Skeletal muscle cell (primary cell): ENCODE measurements at regions not wholly inside any gene's neighbourhood (a gene's known extent, or its start where the extent isn't known, plus 50 kb on each side); places are given as distances from the start of the nearest gene placed in this dataset.
"Not testable (repeated sequence)": the region's sequence is repeated elsewhere in the genome, so short reads cannot be mapped to it uniquely, and the experiment has no call there.

Experiments
- DNase-seq: peaks from one replicate; pipeline ENCODE4 v3.0.0-alpha.2; 2010; ENCODE audit warnings: low read depth
- H3K4me3 ChIP-seq: 2 replicates; pipeline ENCODE4 v1.5.1; 2011; ENCODE audit warnings: low read depth, mild to moderate bottlenecking, control low read depth, low read length, moderate library complexity

DNA sequence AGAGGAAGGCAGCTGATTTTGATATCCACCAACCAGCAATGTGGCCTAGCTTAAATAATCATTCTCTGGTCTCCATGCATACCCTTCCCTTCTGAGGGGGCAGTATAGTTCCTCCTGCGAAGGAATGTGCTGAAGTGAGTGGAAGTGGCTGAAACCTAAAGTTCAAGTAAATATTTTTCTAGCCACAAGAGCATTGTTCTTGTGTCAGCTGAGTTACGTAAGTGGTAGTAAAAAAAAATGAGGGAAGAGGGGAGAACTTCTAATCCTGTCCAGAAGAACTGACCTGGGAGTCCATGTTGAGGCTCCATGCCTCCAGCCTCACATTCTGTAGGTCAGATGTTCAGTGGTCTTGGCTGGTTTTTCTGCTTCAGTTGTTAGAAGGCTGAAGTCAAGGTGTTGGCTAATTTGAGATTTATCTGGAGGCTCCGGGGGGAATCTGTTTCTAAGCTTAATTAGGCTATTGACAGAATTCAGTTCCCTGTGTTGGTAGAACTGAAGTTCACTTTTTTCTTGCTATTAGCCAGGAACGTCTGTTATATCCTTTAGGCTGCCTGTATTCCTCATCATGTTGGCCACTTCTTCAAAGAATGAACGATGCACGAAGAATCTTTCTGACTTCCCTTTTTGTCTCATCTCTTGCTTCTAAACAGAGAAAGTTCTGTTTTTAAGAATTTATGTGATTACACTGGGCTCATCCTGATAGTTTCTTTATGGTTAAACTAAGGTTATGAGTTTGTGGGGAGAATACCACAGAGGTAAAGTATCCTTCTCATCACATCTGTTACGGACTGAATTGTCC lies 207.1 kb upstream of the PRSS16 start:
- DNase-seq, result no peak
- no peak overlapping the region for H3K4me3 ChIP-seq

DNA sequence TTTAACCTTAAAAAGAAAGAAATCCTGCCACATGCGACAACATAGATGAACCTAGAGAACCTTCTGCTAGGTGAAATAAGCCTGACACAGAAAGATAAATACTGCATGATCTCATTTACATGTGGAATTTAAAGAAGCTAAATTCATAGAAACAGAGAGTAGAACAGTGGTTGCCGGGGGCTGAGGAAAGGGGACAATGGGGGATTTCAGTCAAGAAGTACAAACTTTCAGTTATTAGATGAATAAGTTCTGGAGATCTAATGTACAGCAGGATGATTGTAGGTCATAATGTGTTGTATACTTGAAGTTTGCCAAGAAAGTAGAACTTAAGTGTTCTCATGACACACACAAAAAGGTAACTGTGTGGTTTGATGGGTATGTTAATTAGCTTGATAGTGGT lies 204.3 kb upstream of the PRSS16 start:
- DNase-seq, result no peak
- H3K4me3 ChIP-seq, result no peak overlapping the region

DNA sequence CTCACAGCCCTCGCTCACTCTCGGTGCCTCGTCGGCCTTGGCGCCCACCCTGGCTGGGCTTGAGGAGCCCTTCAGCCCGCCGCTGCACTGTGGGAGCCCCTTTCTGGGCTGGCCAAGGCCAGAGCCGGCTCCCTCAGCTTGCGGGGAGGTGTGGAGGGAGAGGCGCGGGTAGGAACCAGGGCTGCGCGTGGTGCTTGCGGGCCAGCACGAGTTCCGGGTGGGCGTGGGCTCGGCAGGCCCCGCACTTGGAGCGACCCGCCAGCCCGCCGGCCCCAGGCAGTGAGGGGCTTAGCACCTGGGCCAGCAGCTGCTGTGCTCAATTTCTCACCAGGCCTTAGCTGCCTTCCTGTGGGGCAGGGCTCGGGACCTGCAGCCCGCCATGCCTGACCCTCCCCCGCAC lies 202.4 kb upstream of the PRSS16 start:
- DNase-seq, H3K4me3 ChIP-seq: not testable (repeated sequence)

DNA sequence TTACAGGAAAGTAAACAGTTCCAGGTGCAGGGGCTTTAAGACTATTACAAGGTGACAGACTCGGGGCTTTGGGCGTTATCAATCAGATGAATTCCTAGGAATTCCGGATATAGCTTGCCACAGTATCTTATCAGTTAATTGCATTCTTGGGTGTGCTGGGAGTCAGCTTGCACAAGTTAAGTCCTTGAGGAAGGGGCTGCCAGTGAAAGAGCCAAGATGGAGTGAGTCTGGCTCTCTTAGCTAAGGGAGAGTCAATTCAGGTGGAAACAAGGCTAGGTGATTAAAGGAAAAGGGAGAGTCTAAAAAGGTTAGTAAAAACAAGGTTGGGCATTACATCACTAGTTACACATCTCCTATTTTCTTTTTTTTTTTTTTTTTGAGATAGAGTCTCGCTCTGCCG lies 199.8 kb upstream of the PRSS16 start:
- DNase-seq, H3K4me3 ChIP-seq: not testable (repeated sequence)

DNA sequence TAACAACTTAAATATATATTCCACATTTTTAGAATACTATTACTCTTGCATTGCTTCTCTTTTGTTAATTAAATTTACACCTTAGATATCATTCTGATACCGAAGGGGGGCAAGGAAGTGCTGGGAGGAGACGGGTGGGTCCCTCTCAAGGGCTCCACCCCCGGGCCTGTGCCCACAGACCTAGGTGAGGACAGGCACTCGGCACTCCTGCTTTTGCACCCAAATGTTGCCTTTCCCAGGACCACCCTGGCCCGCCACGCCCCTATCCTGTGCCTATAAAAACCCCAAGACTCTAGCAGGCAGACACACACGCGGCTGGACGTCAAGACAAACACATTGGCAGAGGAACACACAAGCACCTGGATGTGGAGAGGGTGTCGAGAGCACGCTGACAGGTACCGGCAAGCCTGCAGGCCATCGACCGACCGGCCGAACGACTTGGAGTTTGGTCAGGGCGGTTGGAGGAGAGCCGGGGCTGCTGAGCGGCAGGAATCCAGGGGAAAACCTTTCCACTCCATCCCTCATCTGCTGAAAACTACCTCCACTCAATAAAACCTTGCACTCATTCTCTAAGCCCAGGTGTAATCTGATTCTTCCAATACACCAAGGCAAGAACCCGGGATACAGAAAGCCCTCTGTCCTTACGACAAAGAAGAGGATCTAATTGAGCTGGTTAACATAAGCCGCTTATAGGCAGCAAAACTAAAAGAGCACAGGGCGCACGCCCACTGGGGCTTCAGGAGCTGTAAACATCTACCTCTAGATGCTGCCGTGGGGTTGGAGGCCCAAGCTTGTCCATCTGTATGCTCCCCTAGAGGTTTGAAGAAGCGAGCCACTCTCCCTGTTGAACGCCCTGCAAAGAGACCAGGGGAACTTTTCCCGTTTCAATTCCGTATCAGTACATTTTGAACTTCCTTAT lies 197.4 kb upstream of the PRSS16 start:
- no peak overlapping the region for H3K4me3 ChIP-seq
- no peak for DNase-seq

DNA sequence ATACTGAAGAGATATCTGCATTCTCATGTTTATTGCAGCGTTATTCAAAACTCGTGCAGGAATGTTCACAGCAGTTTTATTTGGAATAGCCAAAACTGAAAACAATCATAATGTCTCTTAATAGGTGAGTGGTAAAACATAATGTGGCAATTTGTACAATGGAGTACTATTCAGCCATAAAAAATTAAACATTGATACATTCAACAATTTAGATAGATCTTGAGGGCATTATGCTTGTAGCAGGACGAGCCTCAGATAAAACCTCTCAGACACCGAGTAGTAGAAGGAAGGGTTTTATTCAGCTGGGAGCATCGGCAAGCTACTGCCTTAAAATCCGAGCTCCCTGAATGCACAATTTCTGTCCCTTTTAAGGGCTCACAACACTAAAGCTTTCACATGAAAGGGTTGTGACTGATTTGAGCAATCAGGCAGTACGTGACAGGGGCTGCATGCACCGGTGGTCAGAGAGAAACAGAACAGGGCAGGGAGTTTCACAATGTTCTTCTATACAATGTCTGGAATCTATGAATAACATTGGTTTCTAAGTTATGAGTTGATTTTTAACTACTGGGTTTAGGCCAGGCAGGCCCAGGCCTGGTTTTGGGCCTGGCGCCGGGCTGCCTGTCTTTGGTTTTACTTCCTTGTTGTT lies 195.3 kb upstream of the PRSS16 start:
- DNase-seq, H3K4me3 ChIP-seq: not testable (repeated sequence)

DNA sequence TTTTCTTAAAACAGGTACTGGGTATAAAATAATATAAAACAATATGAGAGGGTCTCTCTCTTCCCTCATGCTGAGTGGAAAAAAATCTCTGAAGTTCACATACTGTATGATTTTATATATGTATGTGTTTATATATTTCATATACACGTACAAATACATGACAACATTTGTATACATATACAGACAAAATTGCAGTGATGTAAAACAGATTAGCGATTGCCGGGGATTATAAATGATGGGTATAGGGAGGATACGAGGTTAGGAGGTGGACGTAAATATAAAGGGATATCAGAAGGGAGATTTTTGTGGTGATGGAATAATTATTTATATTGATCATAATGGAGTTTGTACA lies 194.8 kb upstream of the PRSS16 start:
- no peak for DNase-seq
- no peak overlapping the region for H3K4me3 ChIP-seq

DNA sequence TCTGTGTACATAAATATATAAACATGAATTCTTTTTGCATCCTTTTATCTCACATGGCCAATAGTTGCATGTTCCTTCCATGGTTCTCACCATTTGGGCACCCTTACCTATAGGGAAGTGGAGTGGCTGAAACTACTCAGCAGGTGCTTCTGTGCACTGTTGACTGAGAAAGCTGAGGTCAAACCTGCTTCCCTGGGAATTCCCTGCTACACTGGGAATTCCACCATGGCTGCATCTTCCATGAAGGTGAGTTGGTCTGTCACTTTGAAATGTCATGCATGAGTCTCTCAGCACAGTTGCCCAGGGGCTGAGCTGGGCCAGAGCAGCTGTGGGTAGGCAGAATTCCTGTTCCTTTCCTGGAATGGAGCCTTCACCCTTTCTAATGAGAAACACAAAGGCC lies 193.8 kb upstream of the PRSS16 start:
- H3K4me3 ChIP-seq, result no peak overlapping the region
- no peak for DNase-seq

DNA sequence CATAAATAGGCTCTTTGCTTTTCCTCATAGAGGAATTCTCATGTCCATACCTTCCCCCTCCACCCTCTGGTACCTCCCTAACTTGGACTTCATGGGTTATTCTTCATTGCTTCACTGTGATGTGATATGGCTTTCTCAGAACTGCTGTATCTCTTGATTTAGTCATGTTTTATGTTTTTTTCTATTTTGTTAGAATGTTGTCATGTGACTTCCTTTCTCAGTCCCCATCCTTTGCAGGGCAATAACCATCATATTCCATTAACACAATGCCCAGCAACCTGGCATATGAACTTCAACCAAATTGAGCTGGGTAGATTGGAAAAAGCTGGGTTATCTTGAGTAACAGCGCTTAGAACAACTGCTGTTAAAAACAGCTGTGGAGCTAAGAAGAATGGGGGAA lies 190.9 kb upstream of the PRSS16 start:
- DNase-seq, result no peak
- H3K4me3 ChIP-seq, result no peak overlapping the region

DNA sequence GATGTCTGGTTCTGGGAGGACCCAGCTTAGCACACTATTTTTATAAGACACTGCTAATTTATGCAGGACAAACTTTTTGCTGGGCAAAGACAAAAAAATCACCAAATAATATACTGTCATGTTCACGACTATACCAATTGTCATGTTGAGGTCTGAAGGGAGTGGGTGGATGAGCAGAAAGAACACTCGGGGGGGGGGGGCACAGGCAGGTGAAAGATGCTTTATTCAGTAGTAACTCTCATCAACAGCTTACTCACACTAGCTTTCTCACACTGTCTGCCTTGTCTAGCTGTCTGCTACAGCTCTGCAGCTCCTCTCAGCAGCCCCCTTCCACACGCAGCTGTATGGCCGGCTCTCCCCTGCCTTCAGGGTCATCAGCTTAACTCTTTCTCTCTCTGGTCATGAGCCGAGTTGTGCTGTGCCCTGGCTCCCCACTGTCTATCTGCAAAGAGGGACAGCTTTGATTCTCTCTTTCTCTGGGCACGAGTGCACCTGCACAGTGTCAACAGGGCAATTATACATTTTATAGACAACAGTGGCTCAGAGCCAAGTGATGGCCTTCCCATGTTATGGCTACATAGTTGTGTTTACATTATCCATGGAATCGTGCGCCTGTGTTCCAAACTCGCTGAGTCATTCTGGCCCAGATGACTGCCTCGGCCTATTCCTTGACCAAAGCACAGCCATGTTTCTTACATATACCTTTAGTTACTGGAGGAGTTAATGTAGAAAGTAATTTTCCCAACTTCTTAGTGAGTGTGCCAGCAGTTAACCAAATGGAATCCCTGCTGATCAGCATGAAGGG lies 187.7 kb upstream of the PRSS16 start:
- DNase-seq, result no peak
- H3K4me3 ChIP-seq, result no peak overlapping the region

DNA sequence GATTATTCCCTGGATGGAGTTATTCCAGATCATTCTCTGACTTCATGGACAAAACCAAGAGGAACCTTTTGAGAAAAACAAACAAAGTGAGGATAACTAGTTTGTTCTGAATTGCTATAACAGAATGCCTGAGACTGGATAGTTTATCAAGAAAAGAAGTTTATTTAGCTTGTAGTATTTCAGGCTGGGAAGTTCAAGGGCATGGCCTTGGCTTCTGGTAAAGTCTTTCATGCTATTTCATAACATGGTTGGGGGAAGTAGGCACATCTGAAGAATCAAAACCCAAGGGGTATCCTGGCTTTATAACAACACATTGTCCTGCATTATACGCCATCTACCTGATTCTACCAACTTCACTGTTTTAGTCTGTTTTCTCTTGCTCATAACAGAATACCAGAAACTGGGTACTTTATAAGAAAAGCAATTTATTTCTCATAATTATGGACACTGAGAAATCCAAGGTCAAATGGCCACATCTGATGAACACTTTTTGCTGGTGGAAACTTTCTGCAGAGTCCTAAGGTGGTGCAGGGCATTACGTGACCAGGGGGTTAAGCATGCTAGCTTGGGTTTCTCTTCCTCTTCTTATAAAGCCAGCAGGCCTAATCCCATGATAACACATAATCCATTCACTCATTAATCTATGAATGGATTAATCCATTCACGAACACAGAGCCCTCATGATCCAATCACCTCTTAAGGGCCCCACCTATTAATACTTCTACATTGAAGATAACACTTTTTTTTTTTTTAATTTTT lies 186.1 kb upstream of the PRSS16 start:
- DNase-seq, result no peak

DNA sequence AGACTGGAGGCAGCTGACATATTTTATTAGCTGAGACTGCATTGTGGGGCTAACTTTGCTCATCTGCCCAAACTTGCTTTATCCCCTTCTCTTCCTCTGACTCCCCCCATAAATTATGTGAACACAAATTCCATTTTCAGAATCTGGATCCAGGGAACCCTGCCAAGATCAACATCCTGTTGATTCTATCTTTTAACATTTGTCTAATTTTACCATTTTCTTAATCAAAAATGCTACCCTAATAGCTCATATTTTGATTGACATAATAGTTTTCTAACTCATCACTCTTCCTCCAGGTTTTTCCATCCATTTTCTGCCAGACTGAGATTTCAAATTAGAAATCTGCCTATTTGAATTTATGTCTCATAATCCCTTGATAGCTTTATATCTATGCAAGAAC lies 184.7 kb upstream of the PRSS16 start:
- DNase-seq, result no peak
- H3K4me3 ChIP-seq, result no peak overlapping the region

More for the DNA sequence above, 186.1 kb upstream of the PRSS16 start:
- no peak overlapping the region for H3K4me3 ChIP-seq

DNA sequence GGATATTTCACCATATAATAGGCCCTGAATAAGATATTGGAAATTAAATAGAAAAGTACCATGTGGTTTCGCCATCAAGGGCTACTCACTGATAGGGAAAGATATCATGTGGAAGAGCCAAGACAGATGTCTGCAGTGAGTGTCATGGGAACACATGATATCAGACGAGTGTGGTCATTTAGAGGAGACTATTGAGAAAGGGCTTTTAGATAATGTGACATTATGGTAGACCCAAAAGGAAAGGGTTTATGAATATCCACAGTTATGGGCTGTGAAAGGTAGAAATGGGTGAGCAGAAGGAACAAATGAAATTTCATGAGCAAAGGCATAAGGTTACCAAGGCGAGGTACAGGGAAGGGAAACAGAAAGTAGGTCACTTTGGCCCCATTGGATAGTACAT lies 182.3 kb upstream of the PRSS16 start:
- no peak overlapping the region for H3K4me3 ChIP-seq
- no peak for DNase-seq

DNA sequence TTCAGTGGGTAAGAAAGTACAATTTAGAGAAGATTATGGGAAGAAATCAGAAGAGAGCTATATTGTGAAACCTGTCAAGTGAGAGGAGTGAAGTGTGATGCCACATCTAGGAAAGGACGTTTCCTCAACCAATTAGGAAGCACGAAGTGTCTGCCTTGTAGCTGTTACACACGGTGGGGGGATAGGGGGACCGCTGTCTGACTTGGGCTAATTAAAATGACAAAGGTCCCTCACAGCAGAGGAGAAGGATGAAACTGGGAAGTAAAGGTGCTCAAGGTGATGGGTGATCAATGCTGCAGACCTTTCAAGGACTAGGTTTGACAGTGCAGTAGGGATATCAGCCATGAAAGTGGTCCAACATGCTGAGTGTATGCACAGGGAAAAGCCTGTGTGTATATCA lies 181.1 kb upstream of the PRSS16 start:
- DNase-seq, result no peak
- no peak overlapping the region for H3K4me3 ChIP-seq

DNA sequence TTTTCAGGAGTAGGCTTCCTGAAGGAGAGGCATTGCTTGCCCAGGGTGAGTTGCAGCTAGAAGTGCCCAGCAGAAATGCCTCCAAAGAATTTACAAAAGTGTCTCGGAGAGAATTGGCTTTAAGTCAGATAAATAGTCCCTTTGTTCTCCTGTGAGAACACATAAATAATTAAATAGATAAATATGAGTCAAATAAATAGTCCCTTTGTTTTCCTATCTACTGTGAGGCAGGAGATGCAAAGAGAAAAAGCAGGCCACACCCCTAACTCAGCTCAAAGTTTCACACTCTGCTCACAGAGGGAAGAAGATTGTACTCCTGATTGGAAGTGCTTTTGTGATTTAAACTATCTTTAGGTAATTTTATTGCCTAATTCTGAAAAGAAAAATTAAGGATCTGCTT lies 180.7 kb upstream of the PRSS16 start:
- no peak for DNase-seq

DNA sequence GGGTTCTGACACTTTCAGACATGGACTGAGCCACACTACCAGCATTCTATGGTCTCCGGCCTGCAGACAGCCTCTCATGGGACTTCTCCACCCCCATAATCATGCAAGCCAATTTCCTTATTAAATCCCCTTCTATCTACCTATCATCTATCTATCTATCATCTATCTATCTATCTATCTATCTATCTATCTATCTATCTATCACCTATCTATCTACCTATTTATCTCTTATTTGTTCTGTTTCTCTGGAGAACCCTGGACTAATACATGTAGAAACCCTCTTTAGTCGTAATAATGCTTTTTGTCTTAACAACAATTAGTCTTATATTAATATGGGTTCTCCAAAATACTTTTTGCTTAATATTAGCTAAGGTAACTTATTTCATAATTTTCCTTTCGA lies 174.1 kb upstream of the PRSS16 start:
- no peak for DNase-seq
- H3K4me3 ChIP-seq, result no peak overlapping the region

More for the DNA sequence above, 180.7 kb upstream of the PRSS16 start:
- no peak overlapping the region for H3K4me3 ChIP-seq

DNA sequence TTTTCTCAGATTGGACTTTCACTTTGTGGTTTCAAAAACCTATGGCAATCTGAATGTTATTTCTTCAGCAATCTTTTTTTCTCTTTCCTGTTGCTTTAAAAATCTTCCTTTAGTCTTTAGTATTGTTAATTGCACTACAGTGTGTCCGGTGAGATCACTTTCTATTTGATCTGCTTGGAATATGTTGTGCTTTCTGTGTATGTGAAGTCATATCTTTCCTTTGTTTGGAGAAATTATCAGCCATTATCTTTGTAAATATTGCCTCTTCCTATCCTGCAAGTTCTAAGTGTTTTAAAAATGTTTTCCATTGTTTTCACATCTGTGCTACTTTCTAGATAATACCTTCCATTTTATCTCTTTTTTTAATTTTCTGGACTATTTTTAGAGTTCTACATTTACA lies 171.4 kb upstream of the PRSS16 start:
- DNase-seq, result no peak
- no peak overlapping the region for H3K4me3 ChIP-seq

DNA sequence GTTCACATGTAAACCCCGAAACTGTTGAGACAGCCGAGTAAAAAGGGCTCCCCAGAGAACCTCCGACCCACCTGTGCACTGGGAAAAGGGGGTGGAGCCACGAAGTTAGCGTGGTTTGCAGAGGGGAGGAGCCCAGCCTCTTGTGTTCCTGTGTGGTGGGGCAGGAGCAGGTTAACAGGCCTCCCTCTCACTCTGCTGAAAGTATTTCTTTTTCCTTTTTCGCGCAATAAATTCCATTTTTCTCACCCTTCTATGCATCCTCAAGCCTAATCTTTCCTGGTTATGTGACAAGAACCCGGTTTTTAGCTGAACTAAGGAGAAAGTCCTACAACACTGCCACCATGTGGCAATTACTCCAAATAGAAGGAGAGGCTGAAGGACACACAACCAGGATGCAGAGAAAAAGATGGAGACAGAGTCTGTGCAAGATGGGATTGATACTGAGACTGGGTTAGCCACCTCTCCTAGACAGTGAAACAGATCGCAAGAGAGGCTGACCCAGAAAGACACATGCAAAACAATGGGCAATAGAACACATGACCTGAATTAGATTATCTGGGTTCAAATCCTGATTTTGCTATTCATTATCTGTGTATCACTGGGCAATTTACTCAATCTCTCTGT lies 168.7 kb upstream of the PRSS16 start:
- peak overlapping the region; percentile 20 for H3K4me3 ChIP-seq
- peak; percentile 7 for DNase-seq
